Cardiac muscle cell (in vitro differentiated cells and primary cell): ENCODE measurements at regions not wholly inside any gene's neighbourhood (a gene's known extent, or its start where the extent isn't known, plus 50 kb on each side); places are given as distances from the start of the nearest gene placed in this dataset.
A peak's percentile ranks its signal among the peaks of the same experiment; 100 is the strongest.

Experiments
- DNase-seq, 2 donors: peaks; one replicate each; pipeline versions ENCODE4 v3.0.0 to v3.0.0-alpha.2; 2010 to 2017; ENCODE audit warnings: low read depth in 1 of 2, low spot score in 1 of 2
- H3K27ac ChIP-seq: fragments of 200-600 bp; sonication (generic); 2 replicates; pipeline ENCODE4 v1.5.1; 2016
- H3K27me3 ChIP-seq: fragments of 200-600 bp; sonication (generic); 2 replicates; pipeline ENCODE4 v1.6.0; 2016; ENCODE audit warnings: control low read depth
- H3K36me3 ChIP-seq: fragments of 200-600 bp; sonication (generic); 2 replicates; pipeline ENCODE4 v1.5.1; 2016; ENCODE audit warnings: control low read depth
- H3K4me1 ChIP-seq: fragments of 200-600 bp; sonication (generic); 2 replicates; pipeline ENCODE4 v1.8.1; 2017; ENCODE audit warnings: low read depth, mild to moderate bottlenecking, mixed run types
- H3K4me3 ChIP-seq: fragments of 200-600 bp; sonication (generic); 2 replicates; pipeline ENCODE4 v1.5.1; 2016; ENCODE audit warnings: mild to moderate bottlenecking
- H3K9me3 ChIP-seq: fragments of 200-600 bp; sonication (generic); 2 replicates; pipeline ENCODE4 v1.5.1; 2017; ENCODE audit warnings: low read depth, mild to moderate bottlenecking, control low read depth
- TF ChIP-seq, protein P1 (sequence below): IDR thresholded peaks from 2 replicates; pipeline ENCODE4 v1.5.1; 2012; ENCODE audit warnings: low read depth, mild to moderate bottlenecking, low read length

DNA sequence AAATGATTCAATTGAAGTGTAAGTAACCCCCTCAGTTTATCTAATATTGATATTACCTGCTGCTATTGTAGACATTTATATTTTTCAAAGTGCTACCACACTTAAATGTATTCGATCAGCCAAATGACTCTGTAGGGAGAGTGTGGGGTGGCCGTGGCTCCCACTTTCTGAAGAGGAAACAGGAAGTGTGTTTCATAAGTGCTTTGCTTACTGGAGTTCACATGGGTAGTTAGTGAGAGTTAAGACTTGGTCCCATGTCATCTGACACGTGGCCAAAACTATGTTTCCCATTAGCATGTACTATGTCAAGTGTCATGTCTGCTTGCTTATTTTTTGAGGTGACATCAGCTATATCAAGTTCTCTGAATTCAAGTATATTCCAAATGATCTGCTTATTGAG lies 308.1 kb upstream of the GATB start:
- Histone ChIP-seq H3K9me3 (no peaks in the 10 kb centered on the region), H3K27ac (no peak overlapping the region), H3K4me1 (peaks cover 25% of the 10 kb centered on the region), H3K4me3 (no peak overlapping the region), H3K36me3 (no peaks in the 10 kb centered on the region), H3K27me3 (no peaks in the 10 kb centered on the region)
- TF ChIP-seq, protein P1, sequence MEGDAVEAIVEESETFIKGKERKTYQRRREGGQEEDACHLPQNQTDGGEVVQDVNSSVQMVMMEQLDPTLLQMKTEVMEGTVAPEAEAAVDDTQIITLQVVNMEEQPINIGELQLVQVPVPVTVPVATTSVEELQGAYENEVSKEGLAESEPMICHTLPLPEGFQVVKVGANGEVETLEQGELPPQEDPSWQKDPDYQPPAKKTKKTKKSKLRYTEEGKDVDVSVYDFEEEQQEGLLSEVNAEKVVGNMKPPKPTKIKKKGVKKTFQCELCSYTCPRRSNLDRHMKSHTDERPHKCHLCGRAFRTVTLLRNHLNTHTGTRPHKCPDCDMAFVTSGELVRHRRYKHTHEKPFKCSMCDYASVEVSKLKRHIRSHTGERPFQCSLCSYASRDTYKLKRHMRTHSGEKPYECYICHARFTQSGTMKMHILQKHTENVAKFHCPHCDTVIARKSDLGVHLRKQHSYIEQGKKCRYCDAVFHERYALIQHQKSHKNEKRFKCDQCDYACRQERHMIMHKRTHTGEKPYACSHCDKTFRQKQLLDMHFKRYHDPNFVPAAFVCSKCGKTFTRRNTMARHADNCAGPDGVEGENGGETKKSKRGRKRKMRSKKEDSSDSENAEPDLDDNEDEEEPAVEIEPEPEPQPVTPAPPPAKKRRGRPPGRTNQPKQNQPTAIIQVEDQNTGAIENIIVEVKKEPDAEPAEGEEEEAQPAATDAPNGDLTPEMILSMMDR = no peak
- no peak for DNase-seq

DNA sequence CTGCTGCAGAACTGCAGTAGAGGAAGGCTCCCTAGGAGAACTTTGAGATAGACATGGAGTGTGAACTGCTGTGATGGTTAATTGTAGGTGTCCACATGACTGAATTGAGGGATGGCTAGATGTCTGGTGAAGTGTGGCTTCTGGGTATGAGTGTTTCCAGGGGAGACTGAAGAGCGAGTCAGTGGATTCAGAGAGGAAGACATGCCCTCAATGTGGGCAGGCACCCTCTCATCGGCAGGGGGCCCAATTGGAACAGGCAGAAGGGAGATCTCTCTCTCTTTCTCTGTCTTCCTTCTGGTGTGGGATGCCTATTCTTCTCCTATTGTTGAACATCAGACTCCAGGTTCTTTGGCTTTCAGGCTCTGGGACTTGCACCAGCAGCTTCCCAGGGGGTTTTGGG lies 304.7 kb upstream of the GATB start:
- Histone ChIP-seq H3K4me1 (peaks cover 11% of the 10 kb centered on the region), H3K4me3 (no peak overlapping the region), H3K27me3 (no peaks in the 10 kb centered on the region), H3K36me3 (no peaks in the 10 kb centered on the region), H3K27ac (no peak overlapping the region), H3K9me3 (no peaks in the 10 kb centered on the region)
- TF ChIP-seq, protein P1 = no peak
- DNase-seq = no peak

DNA sequence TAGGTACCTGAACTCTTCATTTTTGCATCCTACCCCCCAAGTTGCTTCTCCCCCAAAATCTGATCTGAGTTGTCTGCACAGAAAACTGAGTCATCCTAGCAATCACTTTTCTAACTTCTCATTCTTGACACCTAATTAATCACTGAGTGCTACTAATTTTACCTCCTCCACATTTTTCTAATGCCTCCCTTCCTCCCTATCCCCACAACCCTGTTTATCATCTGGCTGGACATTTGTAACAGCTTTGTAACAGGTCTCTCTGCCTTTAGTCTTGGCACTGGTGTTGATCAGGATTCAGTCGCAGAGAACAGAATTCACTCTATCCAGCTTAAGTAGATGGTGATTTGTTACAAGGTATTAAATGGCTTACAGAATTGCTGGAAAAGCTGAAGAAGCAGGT lies 303.9 kb upstream of the GATB start:
- Histone ChIP-seq H3K4me1 (peaks cover 11% of the 10 kb centered on the region), H3K4me3 (no peak overlapping the region), H3K36me3 (no peaks in the 10 kb centered on the region), H3K27me3 (no peaks in the 10 kb centered on the region), H3K9me3 (no peaks in the 10 kb centered on the region), H3K27ac (no peak overlapping the region)
- TF ChIP-seq, protein P1 = no peak
- peak in 1 of 2 donors; percentile 47 for DNase-seq

DNA sequence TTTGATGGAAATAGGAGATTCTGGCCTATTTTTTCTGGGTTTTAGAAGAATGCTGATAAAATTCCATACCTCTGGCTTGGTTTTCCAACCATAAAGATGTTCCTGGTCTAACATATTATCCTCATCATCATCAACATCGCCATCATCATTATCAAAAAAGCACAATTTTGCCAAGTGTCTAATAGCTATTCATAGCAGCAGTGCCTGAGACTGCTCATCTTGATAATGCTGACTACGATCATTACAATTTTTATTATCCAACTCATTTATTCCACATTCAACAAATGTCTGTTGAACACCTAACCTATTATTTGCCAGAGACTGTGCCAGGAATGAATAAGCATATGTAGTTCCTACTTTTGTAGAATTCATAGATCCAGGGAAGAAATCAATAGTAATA lies 303.5 kb upstream of the GATB start:
- Histone ChIP-seq H3K4me3 (no peak overlapping the region), H3K4me1 (peaks cover 11% of the 10 kb centered on the region), H3K9me3 (no peaks in the 10 kb centered on the region), H3K27ac (no peak overlapping the region), H3K36me3 (no peaks in the 10 kb centered on the region), H3K27me3 (no peaks in the 10 kb centered on the region)
- TF ChIP-seq, protein P1 = no peak
- DNase-seq = no peak

DNA sequence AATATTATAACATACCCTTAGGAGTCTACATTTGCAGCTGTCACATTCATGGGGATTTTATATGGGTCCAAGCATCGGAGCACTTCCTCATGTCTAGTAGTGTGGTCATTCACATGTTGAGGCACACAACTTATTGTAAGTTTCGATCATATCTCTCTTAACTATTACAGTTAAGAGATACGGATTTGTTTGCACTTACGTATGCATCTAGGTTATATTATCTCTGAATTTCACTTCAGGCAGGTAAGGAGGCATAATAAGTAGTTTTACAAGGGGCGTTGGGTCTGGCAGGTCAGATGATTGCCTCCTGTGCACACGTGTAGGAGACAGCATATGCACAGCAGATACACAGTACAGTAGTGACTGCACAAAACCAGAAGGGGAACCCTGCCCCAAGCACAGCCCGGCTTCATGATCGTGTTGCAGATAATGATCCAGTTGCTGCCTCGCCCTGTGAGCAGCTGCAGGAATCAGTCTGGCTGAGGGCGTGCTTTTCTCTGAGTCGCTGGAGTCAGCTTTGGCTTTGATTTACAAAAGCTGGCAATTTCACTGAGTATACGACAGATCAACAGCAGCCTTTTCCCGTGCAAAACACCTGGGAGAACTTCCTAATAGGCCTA lies 302.9 kb upstream of the GATB start:
- Histone ChIP-seq H3K4me3 (no peak overlapping the region), H3K36me3 (no peaks in the 10 kb centered on the region), H3K27ac (no peak overlapping the region), H3K9me3 (no peaks in the 10 kb centered on the region), H3K4me1 (peaks cover 11% of the 10 kb centered on the region), H3K27me3 (no peaks in the 10 kb centered on the region)
- no peak for DNase-seq
- TF ChIP-seq, protein P1 = no peak
